ENCODE measurements at regions not wholly inside any gene's neighbourhood (a gene's known extent, or its start where the extent isn't known, plus 50 kb on each side); places are given as distances from the start of the nearest gene placed in this dataset.

DNA sequence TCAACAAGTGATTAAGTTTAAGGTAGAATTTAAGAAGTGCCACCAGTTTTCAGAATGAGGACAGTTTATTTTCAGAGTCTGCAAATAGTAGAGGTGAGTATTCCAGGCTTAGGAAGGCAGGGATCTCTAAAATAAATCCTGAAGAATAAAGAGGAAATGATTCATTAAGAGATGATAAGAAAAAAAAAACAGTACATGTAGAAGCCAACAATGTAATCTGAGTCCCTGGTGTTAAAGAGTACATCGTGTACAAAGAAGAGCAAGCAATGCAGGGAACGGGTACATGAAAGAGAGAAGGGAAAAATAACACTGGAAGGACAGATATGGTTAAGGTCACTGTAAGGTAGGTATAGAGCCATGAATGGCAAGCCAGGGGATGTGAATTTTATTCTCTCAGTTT is 95.2 kb upstream of the FOXG1 start:
- no peak overlapping the region for H3K27ac ChIP-seq (ENCODE audit: extremely low read depth, low read depth, low read length)
- TF ChIP-seq ZNF513 (tag by site-specific recombination; IDR thresholded peaks at IDR 0.05): no peak
- TF ChIP-seq SCRT1 (tag by site-specific recombination; IDR thresholded peaks at IDR 0.05; ENCODE audit: borderline replicate concordance): no peak
- TF ChIP-seq ZFP37 (tag by site-specific recombination; IDR thresholded peaks at IDR 0.05): no peak
- TF ChIP-seq ZNF37A (tag by site-specific recombination; IDR thresholded peaks at IDR 0.05): no peak
- no peak for TF ChIP-seq HOXD13 (CRISPR knock-in tag; IDR thresholded peaks at IDR 0.05; ENCODE audit: borderline replicate concordance)
- no peak for TF ChIP-seq SETDB1 (IDR thresholded peaks at IDR 0.05; ENCODE audit: insufficient read length, low read length)
- TF ChIP-seq YY2 (tag by site-specific recombination; IDR thresholded peaks at IDR 0.05): no peak
- TF ChIP-seq, protein P1, sequence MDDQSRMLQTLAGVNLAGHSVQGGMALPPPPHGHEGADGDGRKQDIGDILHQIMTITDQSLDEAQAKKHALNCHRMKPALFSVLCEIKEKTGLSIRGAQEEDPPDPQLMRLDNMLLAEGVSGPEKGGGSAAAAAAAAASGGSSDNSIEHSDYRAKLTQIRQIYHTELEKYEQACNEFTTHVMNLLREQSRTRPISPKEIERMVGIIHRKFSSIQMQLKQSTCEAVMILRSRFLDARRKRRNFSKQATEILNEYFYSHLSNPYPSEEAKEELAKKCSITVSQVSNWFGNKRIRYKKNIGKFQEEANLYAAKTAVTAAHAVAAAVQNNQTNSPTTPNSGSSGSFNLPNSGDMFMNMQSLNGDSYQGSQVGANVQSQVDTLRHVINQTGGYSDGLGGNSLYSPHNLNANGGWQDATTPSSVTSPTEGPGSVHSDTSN (CRISPR knock-in tag; IDR thresholded peaks at IDR 0.05): no peak
- no peak for TF ChIP-seq ZNF138 (tag by site-specific recombination; IDR thresholded peaks at IDR 0.05; ENCODE audit: borderline replicate concordance)
- no peak for TF ChIP-seq ZNF830 (tag by site-specific recombination; IDR thresholded peaks at IDR 0.05; ENCODE audit: low read depth)
- no peaks in the 10 kb centered on the region for H3K36me3 ChIP-seq (ENCODE audit: control insufficient read depth in 2 of 2, insufficient read depth in 1 of 2, low read length in 2 of 2)
- no peaks in the 10 kb centered on the region for H3K9me3 ChIP-seq (ENCODE audit: control insufficient read depth, insufficient read depth, low read depth, low read length)
- CTCF ChIA-PET: no interaction called here
- H3K4me1 ChIP-seq (ENCODE audit: control insufficient read depth, insufficient read depth, low read length): no peaks in the 10 kb centered on the region
- POLR2A ChIA-PET: no interaction called here
- no peak overlapping the region for H3K4me3 ChIP-seq (ENCODE audit: low read depth, low read length)

DNA sequence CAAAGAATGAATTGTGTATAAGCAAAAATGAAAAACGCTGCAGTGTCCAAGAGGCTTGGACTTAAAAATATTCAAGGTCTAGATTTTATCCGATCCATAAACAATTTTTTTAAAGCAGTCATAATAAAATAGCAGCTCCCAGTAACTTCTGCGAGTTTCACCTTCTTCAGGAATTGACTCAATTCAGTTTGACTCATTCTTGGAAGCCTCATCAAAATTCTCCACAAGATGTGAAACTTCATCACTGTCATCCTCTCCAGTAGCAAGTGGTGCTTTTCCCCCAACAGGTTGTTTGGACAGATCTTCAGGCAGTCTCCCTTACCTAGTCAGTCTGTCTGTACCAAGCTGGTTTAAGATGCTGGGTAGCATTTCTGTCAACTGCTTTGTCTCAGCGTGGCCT is 93.5 kb upstream of the FOXG1 start:
- Histone ChIP-seq H3K9me3 (ENCODE audit: control insufficient read depth, insufficient read depth, low read depth, low read length) (no peaks in the 10 kb centered on the region), H3K27ac (ENCODE audit: extremely low read depth, low read depth, low read length) (no peak overlapping the region), H3K36me3 (ENCODE audit: control insufficient read depth in 2 of 2, insufficient read depth in 1 of 2, low read length in 2 of 2) (no peaks in the 10 kb centered on the region), H3K4me3 (ENCODE audit: low read depth, low read length) (no peak overlapping the region), H3K4me1 (ENCODE audit: control insufficient read depth, insufficient read depth, low read length) (no peaks in the 10 kb centered on the region)
- TF ChIP-seq ZNF768 (tag by site-specific recombination; IDR thresholded peaks at IDR 0.05) (no peak), HOXC10 (CRISPR knock-in tag; IDR thresholded peaks at IDR 0.05) (no peak), ZNF169 (tag by site-specific recombination; IDR thresholded peaks at IDR 0.05) (no peak), ZNF530 (tag by site-specific recombination; IDR thresholded peaks at IDR 0.05; ENCODE audit: low read depth) (no peak), ZNF138 (tag by site-specific recombination; IDR thresholded peaks at IDR 0.05; ENCODE audit: borderline replicate concordance) (no peak), ZNF433 (tag by site-specific recombination; IDR thresholded peaks at IDR 0.05; ENCODE audit: low read depth) (no peak), ZBTB48 (tag by site-specific recombination; IDR thresholded peaks at IDR 0.05) (no peak), GFI1B (tag by site-specific recombination; IDR thresholded peaks at IDR 0.05) (no peak), WT1 (tag by site-specific recombination; IDR thresholded peaks at IDR 0.05) (no peak), ZBTB44 (tag by site-specific recombination; IDR thresholded peaks at IDR 0.05) (no peak), ZNF155 (tag by site-specific recombination; IDR thresholded peaks at IDR 0.05) (no peak), ZNF121 (tag by site-specific recombination; IDR thresholded peaks at IDR 0.05) (no peak), ZNF133 (tag by site-specific recombination; IDR thresholded peaks at IDR 0.05) (no peak), ZEB2 (tag by site-specific recombination; IDR thresholded peaks at IDR 0.05) (no peak), ZBTB7A (tag by site-specific recombination; IDR thresholded peaks at IDR 0.05; ENCODE audit: low read depth) (no peak), ZNF175 (tag by site-specific recombination; IDR thresholded peaks at IDR 0.05) (no peak)
- TF ChIP-seq, protein P2, sequence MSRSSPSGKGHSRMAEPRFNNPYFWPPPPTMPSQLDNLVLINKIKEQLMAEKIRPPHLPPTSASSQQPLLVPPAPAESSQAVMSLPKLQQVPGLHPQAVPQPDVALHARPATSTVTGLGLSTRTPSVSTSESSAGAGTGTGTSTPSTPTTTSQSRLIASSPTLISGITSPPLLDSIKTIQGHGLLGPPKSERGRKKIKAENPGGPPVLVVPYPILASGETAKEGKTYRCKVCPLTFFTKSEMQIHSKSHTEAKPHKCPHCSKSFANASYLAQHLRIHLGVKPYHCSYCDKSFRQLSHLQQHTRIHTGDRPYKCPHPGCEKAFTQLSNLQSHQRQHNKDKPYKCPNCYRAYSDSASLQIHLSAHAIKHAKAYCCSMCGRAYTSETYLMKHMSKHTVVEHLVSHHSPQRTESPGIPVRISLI (tag by site-specific recombination; IDR thresholded peaks at IDR 0.05): no peak
- TF ChIP-seq, protein P3, sequence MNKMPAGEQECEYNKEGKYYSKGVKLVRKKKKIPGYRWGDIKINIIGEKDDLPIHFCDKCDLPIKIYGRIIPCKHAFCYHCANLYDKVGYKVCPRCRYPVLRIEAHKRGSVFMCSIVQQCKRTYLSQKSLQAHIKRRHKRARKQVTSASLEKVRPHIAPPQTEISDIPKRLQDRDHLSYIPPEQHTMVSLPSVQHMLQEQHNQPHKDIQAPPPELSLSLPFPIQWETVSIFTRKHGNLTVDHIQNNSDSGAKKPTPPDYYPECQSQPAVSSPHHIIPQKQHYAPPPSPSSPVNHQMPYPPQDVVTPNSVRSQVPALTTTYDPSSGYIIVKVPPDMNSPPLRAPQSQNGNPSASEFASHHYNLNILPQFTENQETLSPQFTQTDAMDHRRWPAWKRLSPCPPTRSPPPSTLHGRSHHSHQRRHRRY (tag by site-specific recombination; IDR thresholded peaks at IDR 0.05): no peak
- CTCF ChIA-PET: no interaction called here
- POLR2A ChIA-PET: no interaction called here

Data from HEK293 (cell line).